Suprapubic skin (tissue), 4 donors: ENCODE measurements at regions not wholly inside any gene's neighbourhood (a gene's known extent, or its start where the extent isn't known, plus 50 kb on each side); places are given as distances from the start of the nearest gene placed in this dataset.

Experiments
- DNase-seq, 2 donors: peaks; one replicate each; pipeline ENCODE4 v3.0.0-alpha.2; 2019; ENCODE audit warnings: low spot score in 2 of 2
- H3K27ac ChIP-seq: fragments of 200-600 bp; sonication (generic); one replicate; pipeline ENCODE4 v1.5.1; 2019
- H3K27me3 ChIP-seq: fragments of 200-600 bp; sonication (generic); one replicate; pipeline ENCODE4 v1.5.1; 2019
- H3K36me3 ChIP-seq: fragments of 200-600 bp; sonication (generic); one replicate; pipeline ENCODE4 v1.5.1; 2019
- H3K4me1 ChIP-seq: fragments of 200-600 bp; sonication (generic); one replicate; pipeline ENCODE4 v1.5.1; 2019
- H3K4me3 ChIP-seq: fragments of 200-600 bp; sonication (generic); one replicate; pipeline ENCODE4 v1.5.1; 2019; ENCODE audit warnings: mild to moderate bottlenecking
- H3K9me3 ChIP-seq: fragments of 200-600 bp; sonication (generic); one replicate; pipeline ENCODE4 v1.5.1; 2019
- CTCF ChIP-seq, 2 donors: fragments of 200-600 bp in 1 of 2; fragments of 450-650 bp in 1 of 2; sonication (generic) in 1 of 2; IDR thresholded peaks; one replicate each; pipeline ENCODE4 v1.5.1; 2016 to 2019; ENCODE audit warnings: antibody characterized with exemption in 2 of 2, mild to moderate bottlenecking in 1 of 2, moderate library complexity in 1 of 2
- EP300 ChIP-seq: sonication (generic); formaldehyde crosslinking; IDR thresholded peaks from one replicate; pipeline ENCODE4 v1.6.1; 2017; ENCODE audit warnings: antibody characterized with exemption
- POLR2A ChIP-seq, 2 donors: fragments of 450-650 bp; IDR thresholded peaks; one replicate each; pipeline ENCODE4 v1.6.1; 2017; ENCODE audit warnings: antibody characterized with exemption in 2 of 2, mild to moderate bottlenecking in 2 of 2, moderate library complexity in 2 of 2
- POLR2AphosphoS5 ChIP-seq, 3 donors: sonication (generic); formaldehyde crosslinking; IDR thresholded peaks; one replicate each; pipeline ENCODE4 v1.6.1; 2017; ENCODE audit warnings: antibody characterized with exemption in 3 of 3
- WGBS: methylation state at CpG from one replicate; pipeline ENCODE4 v1.1.5; 2018; 5-methylcytosine and 5-hydroxymethylcytosine counted together

- no peaks in the 10 kb centered on the region for H3K9me3 ChIP-seq
- WGBS = 82% methylated on average over 4 of the region's 4 CpGs
- no peak overlapping the region for H3K4me3 ChIP-seq
- no peak overlapping the region for H3K27ac ChIP-seq
- DNase-seq = no peak
- no peaks in the 10 kb centered on the region for H3K27me3 ChIP-seq
- TF ChIP-seq POLR2AphosphoS5 (IDR thresholded peaks at IDR 0.05) = no peak
- TF ChIP-seq CTCF (IDR thresholded peaks at IDR 0.05) = no peak
- TF ChIP-seq EP300 = no peak
- no peak for TF ChIP-seq POLR2A (IDR thresholded peaks at IDR 0.05)
- no peaks in the 10 kb centered on the region for H3K36me3 ChIP-seq
- H3K4me1 ChIP-seq = no peaks in the 10 kb centered on the region
Observed at GRCh38 chr2:64386676-64387075, 67.3 kb upstream of the LGALSL start.

GRCh38 chr2:64390586-64390985 lies 63.4 kb upstream of the LGALSL start:
- H3K27me3 ChIP-seq = no peaks in the 10 kb centered on the region
- no peaks in the 10 kb centered on the region for H3K36me3 ChIP-seq
- H3K27ac ChIP-seq = no peak overlapping the region
- H3K4me1 ChIP-seq = peaks cover 14% of the 10 kb centered on the region
- no peak for DNase-seq
- H3K4me3 ChIP-seq = no peak overlapping the region
- no peaks in the 10 kb centered on the region for H3K9me3 ChIP-seq
- TF ChIP-seq EP300 = no peak
- TF ChIP-seq POLR2A (IDR thresholded peaks at IDR 0.05) = no peak
- no peak for TF ChIP-seq POLR2AphosphoS5 (IDR thresholded peaks at IDR 0.05)
- TF ChIP-seq CTCF (IDR thresholded peaks at IDR 0.05) = no peak

DNA sequence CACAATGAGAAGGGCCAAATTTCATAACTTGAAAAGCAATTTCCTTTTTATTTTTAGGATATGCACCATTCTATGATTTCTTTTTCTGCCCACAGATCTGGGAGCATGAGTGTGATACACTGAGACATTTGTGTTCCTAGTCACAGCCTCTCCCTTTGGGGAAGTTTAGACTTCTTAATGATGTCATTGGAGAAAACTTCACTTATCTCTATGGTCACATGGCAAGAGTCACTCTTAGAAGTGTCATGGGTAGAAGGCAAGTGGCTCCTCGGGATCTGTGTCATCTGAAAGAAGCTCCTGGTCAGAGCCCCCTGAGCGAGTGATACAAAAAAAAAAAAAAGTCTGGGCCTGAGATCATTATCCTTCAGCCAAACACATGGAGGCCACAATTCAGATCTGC lies 62.5 kb upstream of the LGALSL start:
- 62% methylated on average over 2 of the region's 2 CpGs for WGBS
- DNase-seq = no peak
- Histone ChIP-seq H3K4me1 (peaks cover 14% of the 10 kb centered on the region), H3K9me3 (no peaks in the 10 kb centered on the region), H3K27ac (peak overlapping the region; percentile 66), H3K36me3 (no peaks in the 10 kb centered on the region), H3K27me3 (no peaks in the 10 kb centered on the region), H3K4me3 (no peak overlapping the region)
- no peak for TF ChIP-seq EP300
- TF ChIP-seq POLR2AphosphoS5 (IDR thresholded peaks at IDR 0.05) = no peak
- no peak for TF ChIP-seq POLR2A (IDR thresholded peaks at IDR 0.05)
- no peak for TF ChIP-seq CTCF (IDR thresholded peaks at IDR 0.05)

GRCh38 chr2:64391940-64392339 lies 62.0 kb upstream of the LGALSL start:
- TF ChIP-seq POLR2A (IDR thresholded peaks at IDR 0.05) (no peak), POLR2AphosphoS5 (IDR thresholded peaks at IDR 0.05) (no peak), CTCF (IDR thresholded peaks at IDR 0.05) (no peak), EP300 (no peak)
- 89% methylated on average over 1 of the region's 1 CpG for WGBS
- H3K27ac ChIP-seq = peak overlapping the region; percentile 66

GRCh38 chr2:64392529-64392928 lies 61.4 kb upstream of the LGALSL start:
- TF ChIP-seq EP300 (no peak), POLR2AphosphoS5 (IDR thresholded peaks at IDR 0.05) (no peak), POLR2A (IDR thresholded peaks at IDR 0.05) (no peak), CTCF (IDR thresholded peaks at IDR 0.05) (no peak)
- Histone ChIP-seq H3K36me3 (no peaks in the 10 kb centered on the region), H3K27me3 (no peaks in the 10 kb centered on the region), H3K27ac (peak overlapping the region; percentile 66), H3K4me3 (no peak overlapping the region), H3K4me1 (peaks cover 14% of the 10 kb centered on the region), H3K9me3 (no peaks in the 10 kb centered on the region)
- WGBS = 73% methylated on average over 2 of the region's 2 CpGs
- DNase-seq = no peak

More at GRCh38 chr2:64391940-64392339, 62.0 kb upstream of the LGALSL start:
- Histone ChIP-seq H3K36me3 (no peaks in the 10 kb centered on the region), H3K4me1 (peaks cover 14% of the 10 kb centered on the region), H3K9me3 (no peaks in the 10 kb centered on the region), H3K27me3 (no peaks in the 10 kb centered on the region), H3K4me3 (no peak overlapping the region)
- DNase-seq = no peak
